HG03066 (cell line): ENCODE measurements at regions not wholly inside any gene's neighbourhood (a gene's known extent, or its start where the extent isn't known, plus 50 kb on each side); places are given as distances from the start of the nearest gene placed in this dataset.

ENCODE experiments used
- ATAC-seq: cut with Tn5 transposase; IDR thresholded peaks from one replicate; pipeline ENCODE4 v1.9.1; 2021; ENCODE audit warnings: low read depth; ENCODE audit not compliant: unreplicated experiment

- no peak for ATAC-seq
Observed at GRCh38 chr15:96504371-96504770, 173.9 kb downstream of the NR2F2 start.

- no peak for ATAC-seq
Observed at GRCh38 chr15:96505014-96505413, 174.5 kb downstream of the NR2F2 start.

- no peak for ATAC-seq
Observed at GRCh38 chr15:96514607-96515285, 184.2 kb downstream of the NR2F2 start.

- ATAC-seq = no peak
Observed at GRCh38 chr15:96515371-96515770, 184.9 kb downstream of the NR2F2 start.

DNA sequence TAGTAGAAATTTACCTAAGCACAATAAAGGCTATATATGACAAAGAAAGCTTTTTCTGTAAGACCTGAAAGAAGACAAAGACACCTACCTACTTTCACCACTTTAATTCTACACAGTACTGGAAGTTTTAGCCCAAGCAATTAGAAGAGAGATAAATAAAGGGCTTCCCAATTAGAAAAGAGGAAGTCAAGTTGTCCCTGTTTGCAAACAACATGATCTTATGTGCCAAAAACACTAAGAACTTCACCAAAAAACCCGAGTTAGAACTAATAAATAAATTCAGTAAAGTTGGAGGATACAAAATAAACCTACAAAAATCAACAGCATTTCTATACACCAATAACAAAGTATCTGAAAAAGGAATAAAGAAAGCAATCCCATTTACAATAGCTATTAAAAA, 190.9 kb downstream of the NR2F2 start:
- ATAC-seq = no peak

DNA sequence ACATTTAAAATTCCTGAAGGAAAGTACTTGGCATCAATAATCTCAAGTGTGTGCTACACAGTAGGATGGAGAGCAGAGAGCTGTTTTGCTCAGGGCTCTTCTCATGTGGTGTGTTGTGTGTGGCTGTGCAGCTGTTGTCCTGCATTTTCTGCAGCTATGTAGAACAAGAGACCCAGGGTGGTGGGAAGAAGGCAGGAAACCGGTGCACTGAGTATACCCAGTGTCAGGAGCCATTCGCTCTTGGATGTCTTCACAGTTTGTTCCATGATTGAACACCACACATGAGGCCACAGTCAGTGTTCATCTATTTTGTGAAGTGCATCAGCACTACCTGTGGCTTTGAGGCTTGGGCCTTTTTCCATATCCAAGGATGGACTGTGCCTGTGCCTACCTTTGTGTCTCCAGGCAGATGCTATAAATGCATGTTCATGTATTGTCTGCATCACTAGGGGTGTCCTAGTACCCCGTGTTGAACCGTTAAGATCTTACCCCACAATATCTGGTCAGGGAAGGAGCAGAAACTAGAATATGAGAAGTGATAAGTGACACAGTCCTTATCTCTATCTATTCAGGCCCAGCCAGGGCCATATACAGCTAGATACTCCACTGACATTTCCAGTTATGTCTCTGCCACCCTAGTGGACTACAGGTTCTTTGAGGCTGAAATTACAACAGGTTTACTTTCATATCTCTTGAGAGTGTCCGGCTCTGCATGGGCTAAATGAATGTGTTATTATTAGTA, 194.3 kb downstream of the NR2F2 start:
- ATAC-seq = no peak

- ATAC-seq = no peak
Observed at GRCh38 chr15:96535148-96535547, 204.6 kb downstream of the NR2F2 start.

GRCh38 chr15:96538491-96538890, 208.0 kb downstream of the NR2F2 start:
- ATAC-seq = no peak

DNA sequence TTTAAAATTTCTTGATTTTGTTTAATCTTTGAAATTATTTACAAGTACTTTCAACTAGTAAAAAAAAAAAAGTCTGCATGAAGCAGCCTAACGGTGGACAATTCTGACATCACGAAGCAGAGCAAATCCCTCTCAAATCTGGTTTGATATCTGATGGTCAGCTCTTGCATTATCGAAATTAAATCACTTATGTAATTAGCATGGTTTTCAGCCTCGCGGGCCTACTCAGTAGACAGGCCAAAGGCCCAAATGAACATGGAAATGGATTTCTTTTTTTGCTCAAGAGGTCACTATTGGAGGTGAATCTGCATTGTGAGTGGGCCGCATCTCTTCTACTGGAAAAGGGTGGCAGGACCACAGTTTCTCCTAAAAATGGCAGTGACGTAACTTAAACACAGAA, 209.8 kb downstream of the NR2F2 start:
- ATAC-seq = no peak

DNA sequence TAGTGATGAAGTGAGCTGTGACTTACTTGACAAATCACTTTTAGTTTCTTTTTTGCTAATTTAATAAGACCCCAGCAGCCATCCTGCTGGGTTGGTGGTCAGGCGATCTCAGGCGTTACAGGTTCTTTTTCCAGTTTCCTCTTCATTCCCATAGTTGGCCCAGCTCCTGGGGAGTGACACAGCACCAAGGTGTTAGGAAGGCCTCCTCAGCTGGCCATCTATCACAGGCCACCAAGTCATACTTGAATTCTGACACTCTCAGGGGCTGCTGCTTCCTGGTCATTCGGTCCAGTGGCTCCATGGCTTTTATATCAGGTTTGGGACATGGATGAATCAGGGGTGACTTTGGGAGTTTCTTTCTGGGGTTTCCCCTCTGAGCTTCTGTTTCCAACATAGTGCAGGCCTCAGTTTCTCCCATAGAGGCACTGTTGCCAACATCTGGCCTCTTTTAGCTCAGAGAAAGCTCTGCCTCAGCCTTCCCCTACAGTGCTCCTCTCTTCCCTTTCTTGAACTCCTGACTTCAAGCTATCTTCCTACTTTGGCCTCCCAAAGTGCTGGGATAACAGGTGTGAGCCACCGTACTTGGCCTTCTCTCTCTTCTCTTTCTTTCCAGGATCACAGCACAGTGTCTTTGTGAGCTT, 211.8 kb downstream of the NR2F2 start:
- no peak for ATAC-seq

- ATAC-seq = no peak
Observed at GRCh38 chr15:96544162-96544756, 213.8 kb downstream of the NR2F2 start.

- ATAC-seq = no peak
Observed at GRCh38 chr15:96549136-96549535, 218.6 kb downstream of the NR2F2 start.

GRCh38 chr15:96551196-96551595, 220.7 kb downstream of the NR2F2 start:
- ATAC-seq = no peak

DNA sequence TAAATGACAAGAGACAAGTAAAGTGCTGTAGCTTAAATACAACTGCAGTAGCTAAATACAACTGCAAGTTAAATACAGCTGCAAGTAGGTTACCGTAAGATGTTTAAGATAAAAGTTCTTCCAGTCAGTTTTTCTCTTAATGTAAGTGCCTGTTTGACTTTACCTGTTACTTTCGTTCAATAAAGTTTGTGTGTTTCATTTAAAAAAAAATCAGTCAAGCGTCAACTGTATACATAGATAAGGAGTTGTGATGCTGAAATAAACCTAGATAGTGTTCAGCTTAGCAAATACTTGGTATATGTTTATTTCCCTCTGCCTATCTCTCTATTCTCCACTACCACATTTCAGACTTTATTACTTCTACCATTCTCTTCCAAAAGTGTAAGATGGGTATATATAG, 221.2 kb downstream of the NR2F2 start:
- ATAC-seq = no peak

GRCh38 chr15:96553006-96553405, 222.5 kb downstream of the NR2F2 start:
- ATAC-seq = no peak

DNA sequence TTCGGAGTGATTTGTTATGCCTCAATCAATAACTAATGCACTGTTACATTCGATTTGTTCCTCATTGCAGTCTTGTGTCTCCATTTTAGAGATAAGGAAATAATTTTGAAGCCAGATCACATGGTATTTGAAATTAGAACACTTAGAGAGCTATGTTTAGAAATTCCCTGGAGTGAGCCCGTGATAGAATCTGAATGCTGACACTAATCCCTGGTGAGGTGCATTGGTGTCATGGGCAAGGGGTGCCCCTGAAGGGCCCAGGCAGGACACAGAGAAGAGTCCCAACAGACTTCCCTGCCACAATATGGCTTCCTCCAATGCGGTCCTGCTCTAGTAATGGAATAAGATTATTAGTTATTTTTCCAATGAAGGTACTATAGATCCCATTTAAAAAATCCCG, 223.0 kb downstream of the NR2F2 start:
- no peak for ATAC-seq

DNA sequence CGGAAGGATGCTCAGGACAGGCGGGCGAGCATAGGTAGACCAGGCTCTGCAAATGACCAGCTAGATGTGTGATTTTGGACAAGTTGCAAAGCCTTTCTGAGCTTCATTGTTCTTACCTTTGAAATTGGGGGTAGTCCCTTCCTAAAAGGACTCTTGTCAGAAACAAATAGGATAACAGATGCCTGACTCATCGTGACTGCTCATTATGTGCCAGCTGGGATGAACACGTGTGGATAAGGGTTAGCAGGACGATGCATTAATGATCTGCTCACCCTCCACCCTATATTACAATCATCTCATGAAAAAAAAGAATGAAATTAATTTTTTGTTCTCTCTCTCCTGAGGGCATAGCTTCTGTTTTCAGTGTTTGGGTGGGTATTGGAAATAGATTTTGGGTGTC, 223.4 kb downstream of the NR2F2 start:
- ATAC-seq = no peak

GRCh38 chr15:96554541-96554940, 224.0 kb downstream of the NR2F2 start:
- ATAC-seq = no peak

DNA sequence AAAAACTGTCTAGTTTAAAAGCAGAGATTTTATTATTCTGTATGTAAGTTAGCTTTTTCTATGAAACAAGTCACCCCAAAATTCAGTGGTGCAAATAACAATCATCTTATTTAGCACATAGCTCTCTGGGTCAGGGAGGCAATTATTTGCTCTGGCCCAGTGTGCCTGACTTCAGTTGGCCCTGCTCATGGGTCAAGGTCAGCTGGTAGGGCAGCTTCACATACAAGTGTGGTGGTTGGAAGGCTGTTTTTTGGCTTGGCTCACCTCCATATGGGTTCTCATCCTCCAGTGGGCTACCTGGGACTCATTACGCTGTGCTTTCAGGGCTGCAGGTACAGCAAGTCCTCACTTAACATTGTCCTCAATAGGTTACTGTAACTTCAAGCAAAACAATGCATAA, 228.6 kb downstream of the NR2F2 start:
- no peak for ATAC-seq

DNA sequence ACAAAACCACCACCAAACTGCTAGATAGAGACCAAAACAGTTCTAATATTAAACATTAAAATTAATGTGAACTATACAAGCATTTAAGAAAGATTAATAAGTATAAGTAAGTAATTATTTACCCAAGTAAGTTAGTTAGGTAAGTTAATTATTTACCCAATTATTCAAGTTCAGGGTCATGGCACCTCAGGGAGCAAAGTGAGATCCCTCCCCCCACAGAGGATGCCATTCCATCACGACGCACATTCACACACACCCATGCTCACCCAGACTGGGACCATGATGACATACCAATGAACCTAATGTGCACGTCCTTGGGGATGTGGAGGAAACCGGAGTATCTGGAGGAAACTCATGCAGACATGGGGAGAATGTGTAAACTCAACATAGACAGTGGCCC, 229.1 kb downstream of the NR2F2 start:
- no peak for ATAC-seq

- ATAC-seq = no peak
Observed at GRCh38 chr15:96560246-96560895, 229.9 kb downstream of the NR2F2 start.
